HG02885 (cell line): ENCODE measurements at regions not wholly inside any gene's neighbourhood (a gene's known extent, or its start where the extent isn't known, plus 50 kb on each side); places are given as distances from the start of the nearest gene placed in this dataset.
"Not testable (repeated sequence)": the region's sequence is repeated elsewhere in the genome, so short reads cannot be mapped to it uniquely, and the experiment has no call there.

Source experiments
- ATAC-seq: cut with Tn5 transposase; IDR thresholded peaks from one replicate; pipeline ENCODE4 v1.9.1; 2021; ENCODE audit warnings: mild to moderate bottlenecking; ENCODE audit not compliant: unreplicated experiment, poor library complexity

GRCh38 chrX:91500499-91500898, 65.9 kb downstream of the PABPC5 start:
- peak; percentile 66 for ATAC-seq

GRCh38 chrX:91530209-91530608, 95.6 kb downstream of the PABPC5 start:
- not testable (repeated sequence) for ATAC-seq

GRCh38 chrX:91563127-91563526, 128.5 kb downstream of the PABPC5 start:
- not testable (repeated sequence) for ATAC-seq
